DMS114 treated with DMSO at 0.1 percent for 48 hours (cell line): ENCODE measurements at regions not wholly inside any gene's neighbourhood (a gene's known extent, or its start where the extent isn't known, plus 50 kb on each side); places are given as distances from the start of the nearest gene placed in this dataset.
"Not testable (repeated sequence)": the region's sequence is repeated elsewhere in the genome, so short reads cannot be mapped to it uniquely, and the experiment has no call there.

Experiments used
- DNase-seq: peaks from one replicate; lab custom pipeline; 2025; ENCODE audit not compliant: unreplicated experiment; lab: John Stamatoyannopoulos, UW

GRCh38 chr4:33628296-33628695 lies 2616.0 kb downstream of the ARAP2 start:
- DNase-seq, result no peak

- DNase-seq, result peak; percentile 2
Observed at GRCh38 chr4:33649015-33649414, 2595.3 kb downstream of the ARAP2 start.

GRCh38 chr4:33649471-33649870 lies 2594.8 kb downstream of the ARAP2 start:
- no peak for DNase-seq

DNA sequence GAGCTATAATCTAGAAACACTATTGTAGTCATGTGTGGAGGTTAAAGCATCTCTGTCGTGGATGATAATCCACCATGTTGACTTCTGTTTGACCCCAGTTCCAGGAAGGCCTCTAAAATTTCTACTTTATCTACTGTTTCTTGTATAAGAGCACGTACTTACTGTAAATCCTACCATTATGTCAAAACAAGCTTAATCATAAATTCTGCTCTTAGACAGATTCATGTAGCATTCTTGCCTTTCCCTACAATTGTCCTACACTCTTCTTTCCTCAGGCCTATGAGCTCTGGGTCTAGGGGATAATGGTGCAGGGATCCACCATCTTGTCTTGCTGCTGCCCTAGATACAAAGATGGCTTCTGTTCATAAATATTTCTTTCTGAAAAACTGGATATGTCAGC lies 2594.3 kb downstream of the ARAP2 start:
- no peak for DNase-seq

DNA sequence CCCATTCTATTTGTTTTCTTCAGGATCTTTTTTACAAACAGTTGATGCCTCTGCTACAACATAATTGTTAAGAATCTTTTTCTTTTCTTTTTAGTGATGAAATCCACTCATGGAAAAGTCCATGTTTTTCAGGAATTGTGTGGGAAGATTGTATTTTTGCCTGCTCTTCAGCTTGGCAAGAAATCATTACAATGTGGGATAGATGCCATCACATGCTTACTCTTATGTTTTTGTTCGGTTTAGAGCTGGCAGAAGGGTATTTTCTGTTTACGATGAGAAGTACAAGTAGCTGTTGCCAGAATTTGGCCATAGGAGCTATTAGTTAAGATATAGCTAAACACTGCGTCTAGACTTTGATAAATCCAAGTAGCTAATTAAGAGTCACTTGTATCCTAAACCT lies 2585.3 kb downstream of the ARAP2 start:
- DNase-seq, result no peak

DNA sequence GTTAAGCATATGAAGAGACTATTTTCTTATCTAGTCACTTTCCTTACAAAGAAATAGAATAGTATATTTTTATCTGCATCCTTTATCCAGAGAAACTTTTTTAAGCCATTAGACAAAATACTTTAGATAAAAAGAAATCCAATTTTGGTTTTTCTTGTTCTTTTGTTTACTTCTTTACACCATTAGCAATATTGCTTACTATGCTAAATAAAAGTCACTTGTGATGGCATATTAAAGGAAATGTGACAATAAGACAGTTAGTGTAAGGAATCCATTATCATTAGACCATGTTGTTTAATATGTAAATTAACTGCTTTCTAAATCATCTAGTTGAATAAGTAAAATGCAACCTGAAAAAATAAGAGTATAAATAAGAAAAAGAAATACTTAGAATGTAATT lies 2582.7 kb downstream of the ARAP2 start:
- DNase-seq, result no peak

DNA sequence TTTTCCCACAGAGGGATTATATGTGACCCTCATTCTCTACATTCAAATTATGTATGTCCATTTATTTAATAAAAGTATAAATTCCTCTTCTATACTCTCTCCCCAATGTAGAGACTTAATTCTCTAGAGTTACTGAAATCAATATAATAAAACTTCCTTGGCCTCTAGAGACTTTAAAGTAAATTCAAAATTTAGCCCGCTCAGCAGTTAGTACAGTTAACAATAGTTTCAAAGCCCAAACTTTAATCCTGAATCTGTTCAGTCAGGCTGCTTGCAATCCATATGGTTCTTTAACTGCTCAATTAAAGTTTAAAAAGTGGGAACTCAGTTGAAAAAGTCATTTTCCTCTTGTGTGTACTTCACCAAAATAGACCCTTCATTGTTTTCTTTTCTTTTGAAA lies 2558.4 kb downstream of the ARAP2 start:
- no peak for DNase-seq

DNA sequence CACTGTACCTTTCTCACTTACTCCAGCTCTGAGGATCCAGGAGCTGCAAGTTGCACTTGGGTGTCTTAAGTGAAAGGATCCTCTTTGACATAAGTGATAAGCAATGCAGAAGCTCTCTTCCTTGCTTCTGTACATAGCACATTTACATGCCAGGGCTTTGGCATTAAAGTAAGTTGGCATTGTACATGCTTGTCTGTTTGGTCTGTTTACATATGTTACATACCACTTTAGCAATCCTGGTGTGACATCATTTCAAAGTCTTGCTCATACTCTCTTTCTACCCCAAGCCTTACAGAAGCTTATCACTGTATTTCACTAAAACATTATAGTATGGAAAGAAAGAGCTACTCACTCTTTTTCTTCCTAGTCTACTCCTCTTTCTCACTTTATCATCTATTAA lies 2548.3 kb downstream of the ARAP2 start:
- no peak for DNase-seq

DNA sequence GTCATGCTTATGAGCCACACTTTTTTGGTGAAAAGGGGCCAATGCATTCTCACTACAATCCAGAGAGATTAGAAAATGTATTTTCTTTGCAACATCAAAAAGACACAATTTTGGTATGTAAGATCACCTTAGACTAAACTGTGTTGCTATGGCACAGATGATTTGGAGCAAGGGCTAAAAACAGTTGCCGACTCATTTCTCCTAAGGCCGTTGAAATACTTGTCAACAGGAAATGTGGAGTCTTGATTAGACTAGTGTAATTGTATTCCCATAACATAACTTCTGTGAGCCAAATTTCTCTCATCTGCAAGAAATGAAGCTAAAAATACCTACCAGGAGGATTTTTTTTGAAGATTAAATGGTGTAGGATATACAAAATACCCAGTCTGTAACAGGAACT lies 2547.7 kb downstream of the ARAP2 start:
- no peak for DNase-seq

- DNase-seq, result no peak
Observed at GRCh38 chr4:33709247-33709646, 2535.1 kb downstream of the ARAP2 start.

DNA sequence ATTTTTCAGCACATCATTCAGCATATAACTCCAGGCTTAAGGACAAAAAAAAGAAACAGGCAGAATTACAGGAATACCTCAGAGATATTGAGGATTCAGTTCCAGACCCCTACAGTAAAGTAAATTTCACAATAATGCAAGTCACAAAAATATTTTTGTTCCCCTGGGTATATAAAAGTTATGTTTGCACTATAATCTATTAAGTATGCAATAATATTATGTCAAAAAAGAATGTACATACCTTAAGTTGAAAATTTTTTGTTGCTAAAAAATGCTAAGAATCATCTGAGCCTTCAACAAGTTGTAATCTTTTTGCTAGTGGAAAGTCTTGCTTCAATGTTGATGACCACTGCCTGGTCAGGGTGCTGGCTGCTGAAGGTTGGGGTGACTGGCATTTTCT lies 2532.5 kb downstream of the ARAP2 start:
- DNase-seq, result no peak

DNA sequence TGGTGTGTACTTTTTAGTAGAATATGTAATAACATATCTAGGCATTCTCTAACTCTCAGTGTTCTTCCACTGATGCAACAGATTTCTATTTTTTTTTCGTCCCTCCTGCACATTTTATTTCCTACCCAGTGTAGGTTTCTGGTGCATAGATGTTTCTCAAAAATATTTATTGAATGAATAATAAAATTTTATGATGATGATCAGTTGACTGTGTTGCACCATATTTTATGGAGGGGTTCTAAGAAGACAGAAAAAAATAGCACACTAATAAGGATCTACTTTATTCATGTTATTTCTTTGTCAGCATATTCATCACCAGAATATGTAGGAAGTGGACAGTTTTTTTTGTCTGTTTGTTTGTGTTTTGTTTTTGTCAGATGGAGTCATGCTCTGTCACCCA lies 2529.3 kb downstream of the ARAP2 start:
- DNase-seq, result no peak

- DNase-seq, result no peak
Observed at GRCh38 chr4:33715841-33716395, 2528.4 kb downstream of the ARAP2 start.

DNA sequence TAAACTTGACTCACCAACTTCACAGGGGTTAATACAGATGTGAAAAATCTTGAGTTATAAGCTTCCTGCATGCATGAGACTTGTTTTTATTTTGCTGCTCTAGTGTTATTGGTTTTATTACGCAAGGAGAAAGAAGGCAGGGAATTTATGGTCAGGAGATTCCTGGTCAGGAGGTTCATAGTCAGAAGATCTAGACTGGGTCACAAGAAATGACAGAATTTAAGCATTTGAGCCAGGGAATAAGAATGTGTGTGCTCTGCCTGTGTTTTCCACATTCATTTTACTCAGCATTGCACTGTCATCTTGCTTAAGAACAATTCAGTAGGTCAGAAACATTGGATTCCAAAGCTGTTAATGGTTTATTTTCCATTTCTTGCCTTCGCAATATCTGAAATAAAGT lies 2522.1 kb downstream of the ARAP2 start:
- DNase-seq, result no peak

DNA sequence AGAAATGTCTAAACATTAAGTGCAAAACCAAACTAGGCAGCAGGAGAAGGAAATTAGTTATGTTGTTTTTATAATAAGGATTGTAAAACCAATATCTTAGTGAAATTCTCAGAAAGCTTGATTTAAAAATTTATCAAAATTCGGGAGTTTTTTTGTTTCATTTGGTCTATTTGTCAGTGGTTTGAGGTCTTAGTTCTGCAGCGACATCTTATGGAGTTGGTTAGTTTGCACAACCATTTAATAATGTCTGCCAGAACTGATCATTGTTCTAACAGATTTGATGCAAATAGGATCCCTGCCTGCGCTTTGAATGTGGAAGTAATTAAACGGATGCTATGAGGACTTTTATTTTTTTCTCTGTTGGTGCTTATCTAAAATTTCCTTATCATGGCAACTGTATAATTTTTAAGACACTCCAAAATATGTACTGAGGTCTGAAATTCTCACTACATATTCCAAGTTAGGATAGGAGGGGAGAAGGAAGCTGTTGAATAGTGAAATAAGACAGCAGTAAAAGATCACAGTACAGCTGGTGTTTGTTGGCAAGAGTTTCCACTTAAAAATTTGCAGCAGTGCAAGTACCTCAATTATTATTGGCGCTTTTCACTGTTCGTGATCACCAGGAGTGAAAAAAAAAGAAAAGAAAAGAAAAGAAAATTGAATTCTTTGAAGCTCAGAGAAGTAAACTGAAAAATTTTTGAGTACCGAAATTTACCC lies 2521.4 kb downstream of the ARAP2 start:
- DNase-seq, result no peak

DNA sequence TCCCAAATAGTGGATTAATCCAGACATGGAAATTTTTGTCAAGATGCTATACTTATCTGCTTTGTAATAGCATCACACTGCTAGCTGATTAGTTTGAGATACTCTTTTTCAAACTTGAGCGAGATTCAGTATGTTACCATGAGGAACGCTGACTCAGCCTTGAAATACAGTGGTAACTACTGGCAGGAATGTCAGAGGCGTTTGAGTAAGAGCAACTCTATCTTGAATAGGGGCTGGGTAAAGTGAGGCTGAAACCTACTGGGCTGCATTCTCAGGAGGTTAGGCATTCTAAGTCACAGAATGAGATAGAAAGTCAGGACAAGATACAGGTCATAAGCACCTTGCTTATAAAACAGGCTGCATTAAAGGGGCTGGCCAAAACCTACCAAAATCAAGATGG lies 2519.6 kb downstream of the ARAP2 start:
- DNase-seq, result no peak

GRCh38 chr4:33725861-33726260 lies 2518.5 kb downstream of the ARAP2 start:
- DNase-seq, result no peak

DNA sequence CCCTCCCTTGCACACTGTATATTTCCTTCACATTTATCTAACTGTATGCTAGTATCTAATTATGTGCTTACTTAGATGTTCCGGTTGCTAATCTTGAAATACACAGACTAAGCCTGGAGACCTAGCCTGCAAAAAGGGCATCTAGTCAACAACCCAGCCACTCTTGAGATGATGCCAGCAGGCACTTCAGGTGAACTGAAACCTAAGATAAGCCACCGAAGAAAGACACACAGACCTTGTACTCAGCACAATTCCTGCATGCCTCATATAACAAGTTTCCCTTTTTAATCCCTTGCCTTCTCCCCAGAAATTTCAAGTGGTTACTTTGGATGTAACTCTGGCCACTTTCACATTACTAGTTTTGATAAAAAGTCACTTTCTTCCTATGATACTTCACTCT lies 2506.6 kb downstream of the ARAP2 start:
- no peak for DNase-seq

- DNase-seq, result no peak
Observed at GRCh38 chr4:33739884-33740632, 2504.3 kb downstream of the ARAP2 start.

- DNase-seq, result not testable (repeated sequence)
Observed at GRCh38 chr4:33740871-33741270, 2503.4 kb downstream of the ARAP2 start.

DNA sequence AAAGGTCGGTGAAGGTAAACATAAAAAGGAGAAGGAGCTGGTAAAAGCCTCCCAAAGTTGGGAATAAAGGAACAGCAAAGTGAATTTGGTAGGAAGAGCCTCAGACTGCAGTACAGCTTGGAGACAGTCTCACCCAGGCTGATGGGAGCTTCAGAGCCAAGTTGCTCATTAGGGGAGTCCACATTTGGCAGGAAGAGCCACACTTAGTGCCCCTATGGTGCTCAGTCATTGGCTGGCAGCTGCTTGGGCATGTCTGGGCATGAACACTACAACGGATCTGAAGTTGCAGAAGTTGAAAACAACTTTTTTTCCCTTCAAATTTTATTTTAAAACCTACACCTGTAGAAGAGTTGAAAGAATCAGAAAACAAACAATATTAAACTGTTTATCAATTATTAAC lies 2497.3 kb downstream of the ARAP2 start:
- no peak for DNase-seq

- DNase-seq, result no peak
Observed at GRCh38 chr4:33751050-33751449, 2493.3 kb downstream of the ARAP2 start.
